HK-2 (cell line): ENCODE measurements at regions not wholly inside any gene's neighbourhood (a gene's known extent, or its start where the extent isn't known, plus 50 kb on each side); places are given as distances from the start of the nearest gene placed in this dataset.
"Not testable (repeated sequence)": the region's sequence is repeated elsewhere in the genome, so short reads cannot be mapped to it uniquely, and the experiment has no call there.

Experiments
- DNase-seq: peaks from one replicate; pipeline ENCODE4 v3.0.0-alpha.2; 2018; ENCODE audit not compliant: unreplicated experiment

GRCh38 chr15:54749461-54749860 lies 447.3 kb downstream of the RSL24D1 start:
- DNase-seq: not testable (repeated sequence)

DNA sequence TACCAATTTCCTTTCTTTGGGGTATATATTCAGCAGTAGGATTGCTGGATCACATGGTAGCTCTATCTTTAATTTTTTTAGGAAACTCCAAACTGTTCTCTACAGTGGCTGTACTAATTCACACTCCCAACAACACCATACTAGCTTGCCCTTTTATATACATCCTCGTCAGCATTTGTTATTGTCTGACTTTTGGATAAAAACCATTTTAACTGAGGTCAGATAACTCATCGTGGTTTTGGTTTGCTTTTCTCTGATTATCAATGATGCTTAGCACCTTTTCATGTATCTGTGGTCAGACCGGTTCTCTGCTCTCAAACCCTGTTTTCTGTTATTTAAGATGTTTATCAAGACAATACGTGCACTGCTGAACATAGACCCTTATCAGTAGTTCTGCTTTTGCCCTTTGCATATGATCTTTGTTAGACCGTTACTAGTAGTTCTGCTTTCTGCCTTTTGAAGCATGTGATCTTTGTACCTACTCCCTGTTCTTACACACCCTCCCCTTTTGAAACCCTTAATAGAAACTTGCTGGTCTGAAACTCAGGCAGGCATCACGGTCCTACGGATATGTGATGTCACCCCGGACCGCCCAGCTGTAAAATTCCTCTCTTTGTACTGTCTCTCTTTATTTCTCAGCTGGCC lies 474.3 kb downstream of the RSL24D1 start:
- no peak for DNase-seq

- no peak for DNase-seq
These were observed 477.4 kb downstream of the RSL24D1 start for GRCh38 chr15:54719325-54719724.

DNA sequence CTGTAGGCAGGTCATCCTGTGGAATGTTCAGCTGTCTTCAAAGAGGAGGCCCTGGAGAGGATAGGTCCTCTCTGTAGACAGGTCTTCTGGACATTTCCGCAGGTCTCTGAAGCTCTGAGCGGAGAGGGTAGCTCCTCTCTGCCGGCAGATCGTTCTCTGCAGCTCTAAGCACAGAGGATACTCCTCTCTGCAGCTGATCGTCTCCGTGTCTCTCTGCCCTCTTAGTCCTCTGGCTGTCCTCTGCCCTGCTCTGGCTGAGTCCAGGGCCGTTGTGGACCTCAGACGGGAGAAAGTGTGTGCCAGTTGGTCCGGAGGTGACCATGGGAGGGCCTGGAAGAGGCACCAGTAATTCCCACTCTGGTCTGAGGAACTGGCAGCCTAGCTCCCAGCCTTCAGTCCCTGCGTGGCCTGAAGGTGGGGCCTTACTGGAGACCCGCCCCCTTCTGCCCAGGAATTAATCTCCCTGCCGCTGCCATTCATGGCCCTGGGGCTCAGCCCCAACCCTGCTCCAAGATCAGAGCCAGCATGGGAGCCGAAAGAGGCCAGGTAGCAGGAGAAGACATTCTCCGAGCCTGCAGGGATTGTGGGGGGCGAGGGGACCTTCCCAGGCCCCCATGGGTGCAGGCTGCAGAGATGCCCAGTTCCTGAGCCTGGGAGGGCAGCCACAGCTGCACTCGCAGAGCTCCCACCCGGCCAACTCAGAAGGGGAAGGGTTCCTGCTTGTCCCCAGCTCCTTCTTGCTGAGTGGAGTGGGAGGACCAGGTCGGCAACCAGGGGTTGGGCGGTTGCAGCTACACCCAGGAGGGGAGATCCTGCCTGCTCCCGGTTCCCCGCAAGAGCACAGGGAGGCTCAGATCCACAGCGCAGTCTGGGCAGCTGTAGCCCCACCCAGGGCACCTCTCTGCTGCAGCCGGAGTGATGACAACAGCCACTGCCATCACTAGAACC lies 488.7 kb downstream of the RSL24D1 start:
- no peak for DNase-seq

DNA sequence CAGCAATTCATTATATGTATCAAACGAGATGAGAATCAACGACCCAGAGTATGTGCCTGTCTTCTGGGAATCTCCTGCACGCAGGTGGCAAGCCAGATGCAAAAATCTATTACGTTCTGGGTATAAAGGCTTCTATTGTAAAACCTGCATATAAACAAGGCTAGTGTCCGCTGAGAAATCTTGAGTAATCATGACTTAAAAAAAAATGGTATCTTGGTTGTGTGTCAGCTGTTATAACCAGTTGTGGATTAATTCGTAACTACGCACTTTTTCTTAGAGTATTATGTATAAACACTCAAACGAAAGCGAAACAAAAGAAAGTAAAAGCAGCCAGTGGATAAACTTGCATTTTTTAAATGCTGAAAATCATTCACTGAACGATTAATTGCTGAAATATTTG lies 509.1 kb downstream of the RSL24D1 start:
- no peak for DNase-seq
